ENCODE measurements at regions not wholly inside any gene's neighbourhood (a gene's known extent, or its start where the extent isn't known, plus 50 kb on each side); places are given as distances from the start of the nearest gene placed in this dataset.

- TF ChIP-seq POLR2AphosphoS5 (IDR thresholded peaks at IDR 0.05) = no peak
- TF ChIP-seq, protein P1, sequence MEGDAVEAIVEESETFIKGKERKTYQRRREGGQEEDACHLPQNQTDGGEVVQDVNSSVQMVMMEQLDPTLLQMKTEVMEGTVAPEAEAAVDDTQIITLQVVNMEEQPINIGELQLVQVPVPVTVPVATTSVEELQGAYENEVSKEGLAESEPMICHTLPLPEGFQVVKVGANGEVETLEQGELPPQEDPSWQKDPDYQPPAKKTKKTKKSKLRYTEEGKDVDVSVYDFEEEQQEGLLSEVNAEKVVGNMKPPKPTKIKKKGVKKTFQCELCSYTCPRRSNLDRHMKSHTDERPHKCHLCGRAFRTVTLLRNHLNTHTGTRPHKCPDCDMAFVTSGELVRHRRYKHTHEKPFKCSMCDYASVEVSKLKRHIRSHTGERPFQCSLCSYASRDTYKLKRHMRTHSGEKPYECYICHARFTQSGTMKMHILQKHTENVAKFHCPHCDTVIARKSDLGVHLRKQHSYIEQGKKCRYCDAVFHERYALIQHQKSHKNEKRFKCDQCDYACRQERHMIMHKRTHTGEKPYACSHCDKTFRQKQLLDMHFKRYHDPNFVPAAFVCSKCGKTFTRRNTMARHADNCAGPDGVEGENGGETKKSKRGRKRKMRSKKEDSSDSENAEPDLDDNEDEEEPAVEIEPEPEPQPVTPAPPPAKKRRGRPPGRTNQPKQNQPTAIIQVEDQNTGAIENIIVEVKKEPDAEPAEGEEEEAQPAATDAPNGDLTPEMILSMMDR (IDR thresholded peaks at IDR 0.05) = no peak
Measured at GRCh38 chr1:239731082-239731748, 344.8 kb downstream of the CHRM3 start.
